ENCODE measurements at regions not wholly inside any gene's neighbourhood (a gene's known extent, or its start where the extent isn't known, plus 50 kb on each side); places are given as distances from the start of the nearest gene placed in this dataset.

DNA sequence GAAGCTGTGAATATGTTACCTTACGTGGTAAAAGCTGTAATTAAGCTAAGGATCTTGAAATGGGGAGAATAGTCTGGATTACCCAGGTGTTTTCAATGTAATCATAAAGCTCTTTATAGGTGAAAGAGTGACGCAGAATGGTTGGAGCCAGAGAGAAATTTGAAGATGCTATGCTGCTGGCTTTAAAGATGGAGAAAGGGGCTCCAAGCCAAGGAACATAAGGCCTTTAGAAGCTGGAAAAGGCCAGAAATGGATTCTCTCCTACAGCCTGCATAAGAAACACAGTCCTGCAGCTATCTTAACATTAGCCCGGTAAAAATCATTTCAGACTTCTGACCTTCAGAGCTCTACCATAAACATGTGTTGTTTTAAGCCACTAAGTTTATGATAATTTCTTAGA is 243.3 kb upstream of the VLDLR start:
- no peaks in the 10 kb centered on the region for H3K4me1 ChIP-seq (ENCODE audit: control insufficient read depth, insufficient read depth, low read length)
- ChIA-PET CTCF (interaction anchor here (0.6 to 1.2 kb wide), 3 partner anchors 39 to 1017 kb away, joined by 3 read pairs; no protein-coding TSS in a partner anchor), POLR2A (no interaction called here)
- no peaks in the 10 kb centered on the region for H3K36me3 ChIP-seq (ENCODE audit: control insufficient read depth in 2 of 2, insufficient read depth in 1 of 2, low read length in 2 of 2)
- H3K9me3 ChIP-seq (ENCODE audit: control insufficient read depth, insufficient read depth, low read depth, low read length), result no peaks in the 10 kb centered on the region
- no peak for TF ChIP-seq WT1 (tag by site-specific recombination; IDR thresholded peaks at IDR 0.05)
- TF ChIP-seq ZNF324 (tag by site-specific recombination; IDR thresholded peaks at IDR 0.05), result no peak
- no peak for TF ChIP-seq KLF1 (tag by site-specific recombination; IDR thresholded peaks at IDR 0.05)
- no peak for TF ChIP-seq ZNF664 (tag by site-specific recombination; IDR thresholded peaks at IDR 0.05)
- no peak for TF ChIP-seq ZNF184 (tag by site-specific recombination; IDR thresholded peaks at IDR 0.05)
- no peak for TF ChIP-seq OSR2 (tag by site-specific recombination; IDR thresholded peaks at IDR 0.05)
- TF ChIP-seq ZNF677 (tag by site-specific recombination; IDR thresholded peaks at IDR 0.05), result no peak
- TF ChIP-seq PRDM10 (tag by site-specific recombination; IDR thresholded peaks at IDR 0.05), result no peak
- no peak for TF ChIP-seq KLF7 (tag by site-specific recombination; IDR thresholded peaks at IDR 0.05; ENCODE audit: borderline replicate concordance)
- TF ChIP-seq ZNF239 (tag by site-specific recombination; IDR thresholded peaks at IDR 0.05), result no peak
- no peak for TF ChIP-seq ZNF626 (tag by site-specific recombination; IDR thresholded peaks at IDR 0.05)
- no peak for TF ChIP-seq REST (tag by site-specific recombination; IDR thresholded peaks at IDR 0.05)
- no peak for TF ChIP-seq ZNF221 (tag by site-specific recombination; IDR thresholded peaks at IDR 0.05; ENCODE audit: borderline replicate concordance)
- no peak for TF ChIP-seq ZNF792 (tag by site-specific recombination; IDR thresholded peaks at IDR 0.05)
- no peak for TF ChIP-seq ZNF610 (tag by site-specific recombination; IDR thresholded peaks at IDR 0.05; ENCODE audit: borderline replicate concordance)
- TF ChIP-seq BCL11A (tag by site-specific recombination; IDR thresholded peaks at IDR 0.05; ENCODE audit: low read depth), result no peak
- TF ChIP-seq ZBTB48 (tag by site-specific recombination; IDR thresholded peaks at IDR 0.05), result no peak
- no peak overlapping the region for H3K4me3 ChIP-seq (ENCODE audit: low read depth, low read length)
- no peak overlapping the region for H3K27ac ChIP-seq (ENCODE audit: extremely low read depth, low read depth, low read length)

DNA sequence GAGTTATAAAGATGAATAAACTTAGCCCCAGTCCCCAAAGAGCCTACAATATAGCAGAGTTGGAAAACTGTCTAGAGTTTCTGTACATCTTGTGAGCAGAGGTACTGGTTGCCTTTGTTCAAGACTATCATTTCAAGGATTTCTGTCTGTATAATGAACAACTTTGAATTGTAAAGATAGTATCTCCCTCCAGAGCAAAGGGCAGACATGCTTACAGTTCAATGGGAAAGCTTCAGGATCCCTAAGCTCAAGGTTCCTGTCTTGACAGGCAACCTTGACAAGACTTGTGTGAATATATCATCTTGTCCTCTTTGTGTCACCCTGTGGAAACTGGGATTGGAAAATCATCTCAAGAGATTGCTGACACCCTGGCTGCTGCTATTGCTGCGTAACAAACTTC is 242.8 kb upstream of the VLDLR start:
- no peaks in the 10 kb centered on the region for H3K9me3 ChIP-seq (ENCODE audit: control insufficient read depth, insufficient read depth, low read depth, low read length)
- no peaks in the 10 kb centered on the region for H3K36me3 ChIP-seq (ENCODE audit: control insufficient read depth in 2 of 2, insufficient read depth in 1 of 2, low read length in 2 of 2)
- no peak for TF ChIP-seq ZNF561 (tag by site-specific recombination; IDR thresholded peaks at IDR 0.05; ENCODE audit: borderline replicate concordance)
- no peak for TF ChIP-seq ZNF311 (tag by site-specific recombination; IDR thresholded peaks at IDR 0.05; ENCODE audit: borderline replicate concordance)
- TF ChIP-seq ZNF391 (tag by site-specific recombination; IDR thresholded peaks at IDR 0.05; ENCODE audit: borderline replicate concordance, low read depth), result no peak
- TF ChIP-seq, protein P1, sequence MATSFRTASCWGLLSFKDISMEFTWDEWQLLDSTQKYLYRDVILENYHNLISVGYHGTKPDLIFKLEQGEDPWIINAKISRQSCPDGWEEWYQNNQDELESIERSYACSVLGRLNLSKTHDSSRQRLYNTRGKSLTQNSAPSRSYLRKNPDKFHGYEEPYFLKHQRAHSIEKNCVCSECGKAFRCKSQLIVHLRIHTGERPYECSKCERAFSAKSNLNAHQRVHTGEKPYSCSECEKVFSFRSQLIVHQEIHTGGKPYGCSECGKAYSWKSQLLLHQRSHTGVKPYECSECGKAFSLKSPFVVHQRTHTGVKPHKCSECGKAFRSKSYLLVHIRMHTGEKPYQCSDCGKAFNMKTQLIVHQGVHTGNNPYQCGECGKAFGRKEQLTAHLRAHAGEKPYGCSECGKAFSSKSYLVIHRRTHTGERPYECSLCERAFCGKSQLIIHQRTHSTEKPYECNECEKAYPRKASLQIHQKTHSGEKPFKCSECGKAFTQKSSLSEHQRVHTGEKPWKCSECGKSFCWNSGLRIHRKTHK (tag by site-specific recombination; IDR thresholded peaks at IDR 0.05), result no peak
- ChIA-PET CTCF (interaction anchor here (0.6 to 1.2 kb wide), 3 partner anchors 39 to 1017 kb away, joined by 3 read pairs; no protein-coding TSS in a partner anchor), POLR2A (no interaction called here)
- no peak overlapping the region for H3K4me3 ChIP-seq (ENCODE audit: low read depth, low read length)
- H3K4me1 ChIP-seq (ENCODE audit: control insufficient read depth, insufficient read depth, low read length), result no peaks in the 10 kb centered on the region
- no peak overlapping the region for H3K27ac ChIP-seq (ENCODE audit: extremely low read depth, low read depth, low read length)
